ENCODE measurements at regions not wholly inside any gene's neighbourhood (a gene's known extent, or its start where the extent isn't known, plus 50 kb on each side); places are given as distances from the start of the nearest gene placed in this dataset.

DNA sequence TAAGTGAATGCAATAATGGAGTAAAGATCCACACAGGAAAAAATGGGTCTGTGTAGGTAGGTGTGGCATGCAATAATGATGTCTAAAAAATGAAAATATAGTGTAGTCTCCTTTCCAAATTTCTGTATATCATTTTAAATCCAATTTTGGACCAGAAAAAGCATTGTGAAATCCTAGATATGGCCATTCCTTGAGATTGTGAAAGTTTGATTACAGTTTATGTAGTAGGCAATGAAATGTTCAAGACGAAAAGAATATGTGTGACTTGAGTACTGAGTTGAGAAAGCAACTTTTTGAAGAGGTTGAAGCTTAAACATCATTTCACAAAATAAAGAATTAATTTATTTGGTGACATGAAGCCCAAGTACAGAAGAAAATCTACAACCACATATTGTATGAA, 698.7 kb downstream of the EPHA3 start (continued):
- TF ChIP-seq, protein P1, sequence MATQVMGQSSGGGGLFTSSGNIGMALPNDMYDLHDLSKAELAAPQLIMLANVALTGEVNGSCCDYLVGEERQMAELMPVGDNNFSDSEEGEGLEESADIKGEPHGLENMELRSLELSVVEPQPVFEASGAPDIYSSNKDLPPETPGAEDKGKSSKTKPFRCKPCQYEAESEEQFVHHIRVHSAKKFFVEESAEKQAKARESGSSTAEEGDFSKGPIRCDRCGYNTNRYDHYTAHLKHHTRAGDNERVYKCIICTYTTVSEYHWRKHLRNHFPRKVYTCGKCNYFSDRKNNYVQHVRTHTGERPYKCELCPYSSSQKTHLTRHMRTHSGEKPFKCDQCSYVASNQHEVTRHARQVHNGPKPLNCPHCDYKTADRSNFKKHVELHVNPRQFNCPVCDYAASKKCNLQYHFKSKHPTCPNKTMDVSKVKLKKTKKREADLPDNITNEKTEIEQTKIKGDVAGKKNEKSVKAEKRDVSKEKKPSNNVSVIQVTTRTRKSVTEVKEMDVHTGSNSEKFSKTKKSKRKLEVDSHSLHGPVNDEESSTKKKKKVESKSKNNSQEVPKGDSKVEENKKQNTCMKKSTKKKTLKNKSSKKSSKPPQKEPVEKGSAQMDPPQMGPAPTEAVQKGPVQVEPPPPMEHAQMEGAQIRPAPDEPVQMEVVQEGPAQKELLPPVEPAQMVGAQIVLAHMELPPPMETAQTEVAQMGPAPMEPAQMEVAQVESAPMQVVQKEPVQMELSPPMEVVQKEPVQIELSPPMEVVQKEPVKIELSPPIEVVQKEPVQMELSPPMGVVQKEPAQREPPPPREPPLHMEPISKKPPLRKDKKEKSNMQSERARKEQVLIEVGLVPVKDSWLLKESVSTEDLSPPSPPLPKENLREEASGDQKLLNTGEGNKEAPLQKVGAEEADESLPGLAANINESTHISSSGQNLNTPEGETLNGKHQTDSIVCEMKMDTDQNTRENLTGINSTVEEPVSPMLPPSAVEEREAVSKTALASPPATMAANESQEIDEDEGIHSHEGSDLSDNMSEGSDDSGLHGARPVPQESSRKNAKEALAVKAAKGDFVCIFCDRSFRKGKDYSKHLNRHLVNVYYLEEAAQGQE (IDR thresholded peaks at IDR 0.05), result no peak
- TF ChIP-seq TAF1 (conservative IDR thresholded peaks at IDR 0.05), result no peak

DNA sequence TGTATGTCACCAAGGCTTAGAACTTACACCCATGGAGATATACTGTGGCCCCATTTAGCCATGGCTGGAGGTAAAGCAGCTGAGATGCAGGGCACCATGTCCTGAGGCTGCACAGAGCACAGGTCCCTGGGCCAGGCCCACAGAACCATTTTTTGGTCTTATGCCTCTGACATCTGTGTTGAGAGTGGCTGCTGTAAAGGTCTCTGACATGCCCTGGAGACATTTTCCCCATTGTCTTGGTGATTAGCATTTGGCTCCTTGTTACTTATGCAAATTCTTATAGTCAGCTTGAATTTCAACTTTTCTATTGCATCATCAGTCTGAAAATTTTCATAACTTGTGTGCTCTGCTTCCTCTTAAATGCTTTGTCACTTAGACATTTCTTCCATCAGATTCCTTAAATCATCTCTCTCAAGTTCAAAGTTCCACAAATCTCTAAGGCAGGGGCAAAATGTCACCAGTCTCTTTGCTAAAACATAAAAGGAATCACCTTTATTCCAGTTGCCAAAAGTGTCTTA, 701.3 kb downstream of the EPHA3 start:
- H3K27me3 ChIP-seq (ENCODE audit: control insufficient read depth in 4 of 4, insufficient read depth in 4 of 4, low read length in 3 of 4), result no peaks in the 10 kb centered on the region
- H3K36me3 ChIP-seq (ENCODE audit: control insufficient read depth in 4 of 4, insufficient read depth in 3 of 4, low read depth in 1 of 4, low read length in 3 of 4), result no peaks in the 10 kb centered on the region
- H3K9ac ChIP-seq (ENCODE audit: low read depth in 1 of 2, low read length in 2 of 2), result no peak overlapping the region
- H3K27ac ChIP-seq (ENCODE audit: low read depth in 1 of 2, low read length in 2 of 2), result no peak overlapping the region
- no peak overlapping the region for H3K4me3 ChIP-seq (ENCODE audit: low read depth in 1 of 3, low read length in 3 of 3)
- TF ChIP-seq HNF4A (conservative IDR thresholded peaks at IDR 0.05) (no peak), TAF1 (conservative IDR thresholded peaks at IDR 0.05) (no peak), RAD21 (IDR thresholded peaks at IDR 0.05) (no peak), YY1 (IDR thresholded peaks at IDR 0.05) (no peak), EGR1 (IDR thresholded peaks at IDR 0.05; ENCODE audit: low read depth in 2 of 2) (no peak)
- TF ChIP-seq, protein P2, sequence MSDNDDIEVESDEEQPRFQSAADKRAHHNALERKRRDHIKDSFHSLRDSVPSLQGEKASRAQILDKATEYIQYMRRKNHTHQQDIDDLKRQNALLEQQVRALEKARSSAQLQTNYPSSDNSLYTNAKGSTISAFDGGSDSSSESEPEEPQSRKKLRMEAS (IDR thresholded peaks at IDR 0.05), result no peak
- TF ChIP-seq, protein P1 (IDR thresholded peaks at IDR 0.05), result no peak
- no peaks in the 10 kb centered on the region for H3K4me1 ChIP-seq (ENCODE audit: control insufficient read depth in 4 of 4, insufficient read depth in 4 of 4, low read length in 3 of 4)
- DNase-seq (ENCODE audit: low spot score), result no peak
- H3K9me3 ChIP-seq (ENCODE audit: control insufficient read depth in 4 of 4, low read length in 3 of 4), result peaks cover 0 to 2% (median 0%) of the 10 kb centered on the region in 4 donors

GRCh38 chr3:89813500-89813899, 706.1 kb downstream of the EPHA3 start:
- no peak for DNase-seq (ENCODE audit: low spot score)
- WGBS, result 60% methylated on average over 1 of the region's 1 CpG
- Histone ChIP-seq H3K27ac (ENCODE audit: low read depth in 1 of 2, low read length in 2 of 2) (no peak overlapping the region), H3K36me3 (ENCODE audit: control insufficient read depth in 4 of 4, insufficient read depth in 3 of 4, low read depth in 1 of 4, low read length in 3 of 4) (no peaks in the 10 kb centered on the region), H3K9me3 (ENCODE audit: control insufficient read depth in 4 of 4, low read length in 3 of 4) (peaks cover 0 to 2% (median 0%) of the 10 kb centered on the region in 4 donors), H3K4me1 (ENCODE audit: control insufficient read depth in 4 of 4, insufficient read depth in 4 of 4, low read length in 3 of 4) (no peaks in the 10 kb centered on the region), H3K9ac (ENCODE audit: low read depth in 1 of 2, low read length in 2 of 2) (no peak overlapping the region), H3K4me3 (ENCODE audit: low read depth in 1 of 3, low read length in 3 of 3) (no peak overlapping the region), H3K27me3 (ENCODE audit: control insufficient read depth in 4 of 4, insufficient read depth in 4 of 4, low read length in 3 of 4) (no peaks in the 10 kb centered on the region)
- no peak for TF ChIP-seq FOXA1 (IDR thresholded peaks at IDR 0.05)
- TF ChIP-seq HNF4G (IDR thresholded peaks at IDR 0.05), result no peak
- no peak for TF ChIP-seq RAD21 (IDR thresholded peaks at IDR 0.05)
- TF ChIP-seq GABPA (IDR thresholded peaks at IDR 0.05 in 1 of 2, conservative IDR thresholded peaks at IDR 0.05 in 1 of 2), result no peak
- TF ChIP-seq NR2F2 (IDR thresholded peaks at IDR 0.05), result no peak
- no peak for TF ChIP-seq HNF4A (conservative IDR thresholded peaks at IDR 0.05)
- TF ChIP-seq, protein P2 (IDR thresholded peaks at IDR 0.05), result no peak
- no peak for TF ChIP-seq TAF1 (conservative IDR thresholded peaks at IDR 0.05)
- TF ChIP-seq FOXA2 (IDR thresholded peaks at IDR 0.05), result no peak
- TF ChIP-seq, protein P1 (IDR thresholded peaks at IDR 0.05), result no peak
- no peak for TF ChIP-seq YY1 (IDR thresholded peaks at IDR 0.05)
- TF ChIP-seq SP1 (IDR thresholded peaks at IDR 0.05), result no peak
- TF ChIP-seq JUND (IDR thresholded peaks at IDR 0.05), result no peak
- TF ChIP-seq RXRA (IDR thresholded peaks at IDR 0.05), result no peak
- TF ChIP-seq EGR1 (IDR thresholded peaks at IDR 0.05; ENCODE audit: low read depth in 2 of 2), result no peak
- TF ChIP-seq, protein P3, sequence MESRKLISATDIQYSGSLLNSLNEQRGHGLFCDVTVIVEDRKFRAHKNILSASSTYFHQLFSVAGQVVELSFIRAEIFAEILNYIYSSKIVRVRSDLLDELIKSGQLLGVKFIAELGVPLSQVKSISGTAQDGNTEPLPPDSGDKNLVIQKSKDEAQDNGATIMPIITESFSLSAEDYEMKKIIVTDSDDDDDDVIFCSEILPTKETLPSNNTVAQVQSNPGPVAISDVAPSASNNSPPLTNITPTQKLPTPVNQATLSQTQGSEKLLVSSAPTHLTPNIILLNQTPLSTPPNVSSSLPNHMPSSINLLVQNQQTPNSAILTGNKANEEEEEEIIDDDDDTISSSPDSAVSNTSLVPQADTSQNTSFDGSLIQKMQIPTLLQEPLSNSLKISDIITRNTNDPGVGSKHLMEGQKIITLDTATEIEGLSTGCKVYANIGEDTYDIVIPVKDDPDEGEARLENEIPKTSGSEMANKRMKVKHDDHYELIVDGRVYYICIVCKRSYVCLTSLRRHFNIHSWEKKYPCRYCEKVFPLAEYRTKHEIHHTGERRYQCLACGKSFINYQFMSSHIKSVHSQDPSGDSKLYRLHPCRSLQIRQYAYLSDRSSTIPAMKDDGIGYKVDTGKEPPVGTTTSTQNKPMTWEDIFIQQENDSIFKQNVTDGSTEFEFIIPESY (IDR thresholded peaks at IDR 0.05), result no peak
